ENCODE measurements at regions not wholly inside any gene's neighbourhood (a gene's known extent, or its start where the extent isn't known, plus 50 kb on each side); places are given as distances from the start of the nearest gene placed in this dataset.
"Not testable (repeated sequence)": the region's sequence is repeated elsewhere in the genome, so short reads cannot be mapped to it uniquely, and the experiment has no call there.

DNA sequence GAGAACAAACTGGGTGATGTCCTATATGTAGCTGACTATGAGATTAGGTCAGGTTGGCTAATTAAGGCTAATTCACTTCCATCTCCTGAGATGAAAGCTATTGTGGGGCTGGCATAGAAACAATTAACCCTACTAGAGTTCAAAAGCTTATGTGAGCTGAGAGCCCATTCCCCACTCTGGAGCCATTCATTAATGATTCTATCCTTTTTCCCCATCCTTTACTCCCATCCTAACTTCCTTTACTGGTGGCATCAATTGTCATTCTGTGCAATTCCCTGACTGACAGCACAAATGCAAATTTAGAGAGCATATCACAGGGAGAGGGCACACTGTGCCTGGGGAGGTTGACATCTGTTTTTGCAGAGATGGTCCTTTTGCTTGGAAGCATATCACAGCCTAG is 103.9 kb downstream of the URB2 start:
- DNase-seq (ENCODE audit: extremely low read depth, low read depth) = no peak
- TF ChIP-seq, protein P1, sequence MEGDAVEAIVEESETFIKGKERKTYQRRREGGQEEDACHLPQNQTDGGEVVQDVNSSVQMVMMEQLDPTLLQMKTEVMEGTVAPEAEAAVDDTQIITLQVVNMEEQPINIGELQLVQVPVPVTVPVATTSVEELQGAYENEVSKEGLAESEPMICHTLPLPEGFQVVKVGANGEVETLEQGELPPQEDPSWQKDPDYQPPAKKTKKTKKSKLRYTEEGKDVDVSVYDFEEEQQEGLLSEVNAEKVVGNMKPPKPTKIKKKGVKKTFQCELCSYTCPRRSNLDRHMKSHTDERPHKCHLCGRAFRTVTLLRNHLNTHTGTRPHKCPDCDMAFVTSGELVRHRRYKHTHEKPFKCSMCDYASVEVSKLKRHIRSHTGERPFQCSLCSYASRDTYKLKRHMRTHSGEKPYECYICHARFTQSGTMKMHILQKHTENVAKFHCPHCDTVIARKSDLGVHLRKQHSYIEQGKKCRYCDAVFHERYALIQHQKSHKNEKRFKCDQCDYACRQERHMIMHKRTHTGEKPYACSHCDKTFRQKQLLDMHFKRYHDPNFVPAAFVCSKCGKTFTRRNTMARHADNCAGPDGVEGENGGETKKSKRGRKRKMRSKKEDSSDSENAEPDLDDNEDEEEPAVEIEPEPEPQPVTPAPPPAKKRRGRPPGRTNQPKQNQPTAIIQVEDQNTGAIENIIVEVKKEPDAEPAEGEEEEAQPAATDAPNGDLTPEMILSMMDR (IDR thresholded peaks at IDR 0.05; ENCODE audit: low read depth, low read length) = no peak

DNA sequence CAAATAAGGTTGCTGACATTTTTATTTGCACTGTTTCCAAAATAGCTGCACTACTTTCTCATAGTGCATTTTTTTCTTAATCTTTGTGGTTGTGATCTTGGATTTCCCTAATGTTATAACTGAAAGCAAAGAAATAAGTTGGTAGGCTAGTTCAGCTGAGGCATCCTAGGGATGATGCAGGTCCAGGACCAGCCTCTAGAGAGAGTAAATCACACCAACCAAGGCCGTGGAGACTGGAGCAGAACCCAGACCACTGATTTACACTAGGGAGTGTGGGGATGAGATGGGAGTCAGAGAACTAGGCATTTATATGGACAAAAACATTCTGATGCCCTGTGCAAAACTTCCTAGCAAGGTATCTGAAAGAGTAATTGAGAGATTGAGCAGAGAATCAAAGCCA is 104.5 kb downstream of the URB2 start:
- DNase-seq (ENCODE audit: extremely low read depth, low read depth) = no peak
- TF ChIP-seq, protein P1 (IDR thresholded peaks at IDR 0.05; ENCODE audit: low read depth, low read length) = no peak

DNA sequence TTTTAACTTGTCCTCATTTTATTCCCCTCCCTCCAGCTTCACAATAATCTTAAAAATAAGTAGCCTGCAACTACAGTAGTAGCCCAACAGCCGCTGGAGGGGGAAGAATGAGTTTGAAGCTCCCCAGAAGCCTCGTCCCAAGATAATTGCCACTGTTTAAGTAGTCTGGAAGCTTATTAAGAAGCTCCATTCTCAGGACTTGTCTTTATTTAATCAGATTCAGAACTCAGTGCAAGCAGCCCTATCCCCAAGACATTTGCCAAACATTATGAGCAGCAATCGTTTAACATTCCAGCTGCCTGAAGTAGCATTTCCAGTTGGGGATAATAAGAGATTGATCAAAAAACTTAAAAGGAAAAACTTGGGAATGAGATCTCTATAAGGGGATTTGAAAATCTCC is 106.0 kb downstream of the URB2 start:
- TF ChIP-seq, protein P1 (IDR thresholded peaks at IDR 0.05; ENCODE audit: low read depth, low read length) = no peak
- no peak for DNase-seq (ENCODE audit: extremely low read depth, low read depth)

DNA sequence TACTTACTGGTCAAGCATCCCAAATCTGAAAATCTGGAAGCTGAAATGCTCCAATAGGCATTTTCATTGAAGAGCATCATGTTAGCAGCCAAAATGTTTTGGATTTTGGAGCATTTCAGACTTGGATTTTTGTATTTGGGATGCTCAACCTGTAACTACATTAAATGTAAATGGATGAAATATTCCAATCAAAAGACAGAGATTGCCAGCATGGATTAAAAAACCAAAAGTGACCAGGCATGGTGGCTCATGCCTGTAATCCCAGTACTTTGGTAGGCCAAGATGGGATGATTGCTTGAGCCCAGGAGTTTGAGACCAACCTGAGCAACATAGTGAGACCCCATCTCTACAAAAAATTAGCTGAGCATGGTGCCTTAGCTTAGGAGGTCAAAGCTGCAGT is 110.3 kb downstream of the URB2 start:
- DNase-seq (ENCODE audit: extremely low read depth, low read depth) = no peak
- TF ChIP-seq, protein P1 (IDR thresholded peaks at IDR 0.05; ENCODE audit: low read depth, low read length) = no peak

DNA sequence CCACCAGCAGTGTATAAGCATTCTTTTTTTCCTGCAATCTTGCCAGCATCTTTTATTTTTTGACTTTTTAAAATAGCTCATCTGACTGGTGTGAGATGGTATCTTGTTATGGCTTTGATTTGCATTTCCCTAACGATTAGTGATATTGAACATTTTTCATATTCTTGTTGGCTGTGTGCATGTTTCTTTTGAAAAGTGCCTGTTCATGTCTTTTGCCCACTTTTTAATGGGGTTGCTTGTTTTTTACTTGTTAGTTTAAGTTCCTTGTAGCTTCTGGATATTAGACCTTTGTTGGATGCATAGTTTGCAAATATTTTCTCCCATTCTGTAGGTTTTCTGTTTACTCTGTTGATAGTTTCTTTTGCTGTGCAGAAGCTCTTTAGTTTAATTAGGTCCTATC is 116.6 kb downstream of the URB2 start:
- not testable (repeated sequence) for DNase-seq (ENCODE audit: extremely low read depth, low read depth)

DNA sequence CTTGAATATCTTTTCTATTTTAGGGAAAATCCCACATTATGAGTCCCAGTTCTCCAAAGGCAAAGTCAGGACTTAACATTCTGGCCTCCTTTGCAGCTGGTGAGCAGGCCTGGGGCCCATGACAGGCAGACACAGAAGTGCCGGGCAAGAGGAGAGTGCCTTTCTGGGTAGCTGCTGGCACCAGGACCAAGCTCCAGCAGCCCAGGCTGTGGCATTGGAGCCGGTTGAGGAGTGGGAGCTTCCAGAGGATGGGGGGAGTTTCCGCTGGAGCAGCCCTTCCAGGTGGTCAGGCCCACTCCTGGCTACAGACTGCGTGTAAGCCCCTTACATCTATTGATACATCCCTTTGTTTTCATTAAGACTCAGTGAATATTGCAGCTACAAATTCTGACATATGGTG is 123.9 kb downstream of the URB2 start:
- DNase-seq (ENCODE audit: extremely low read depth, low read depth) = no peak
- TF ChIP-seq, protein P1 (IDR thresholded peaks at IDR 0.05; ENCODE audit: low read depth, low read length) = no peak

DNA sequence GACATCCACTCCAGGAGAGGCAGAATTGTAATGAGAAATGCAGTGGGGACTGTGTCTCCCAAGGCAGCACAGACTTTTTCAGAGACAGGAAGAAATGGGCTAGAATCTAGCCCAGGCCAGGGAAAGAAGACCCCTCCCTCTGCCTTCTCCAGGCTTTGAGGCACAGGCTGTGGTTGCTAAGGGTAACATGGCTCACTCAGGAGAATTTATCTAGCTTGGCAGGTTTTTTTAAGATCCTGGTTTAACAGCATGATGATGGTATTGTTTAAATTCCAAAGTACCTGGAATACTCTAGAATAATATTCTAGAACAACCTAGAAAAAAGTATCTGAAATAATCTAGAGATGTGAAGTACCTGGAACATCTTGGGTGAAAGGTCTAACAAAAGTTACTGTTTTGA is 125.6 kb downstream of the URB2 start:
- DNase-seq (ENCODE audit: extremely low read depth, low read depth) = no peak
- TF ChIP-seq, protein P1 (IDR thresholded peaks at IDR 0.05; ENCODE audit: low read depth, low read length) = no peak

DNA sequence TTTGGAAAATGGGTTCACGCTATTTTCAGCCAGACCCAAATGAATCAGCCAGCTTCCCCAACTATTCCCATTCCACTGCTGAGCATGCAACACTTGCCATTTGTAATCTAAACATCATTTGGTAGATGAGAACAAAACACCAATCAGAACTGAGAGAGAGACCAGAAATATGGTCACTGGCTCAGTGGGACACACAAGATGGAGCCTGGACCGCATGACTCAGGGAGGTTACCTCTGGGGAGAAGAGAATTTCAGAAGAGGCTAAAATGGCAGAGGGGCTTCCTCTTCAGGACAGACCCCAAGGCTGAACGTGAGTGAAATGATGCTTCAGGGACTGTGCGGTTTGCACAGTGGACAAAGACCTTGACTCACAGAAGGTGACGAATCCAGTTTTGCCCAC is 126.6 kb downstream of the URB2 start:
- TF ChIP-seq, protein P1 (IDR thresholded peaks at IDR 0.05; ENCODE audit: low read depth, low read length) = no peak
- DNase-seq (ENCODE audit: extremely low read depth, low read depth) = no peak
